Lower leg skin (tissue), 3 donors: ENCODE measurements at regions not wholly inside any gene's neighbourhood (a gene's known extent, or its start where the extent isn't known, plus 50 kb on each side); places are given as distances from the start of the nearest gene placed in this dataset.

Experiments used
- POLR2A ChIP-seq, 2 donors: fragments of 450-650 bp; IDR thresholded peaks; one replicate each; pipeline ENCODE4 v1.6.1; 2016 to 2017; ENCODE audit warnings: antibody characterized with exemption in 2 of 2, mild to moderate bottlenecking in 1 of 2, moderate library complexity in 1 of 2
- TF ChIP-seq, protein P1 (sequence below), 3 donors: fragments of 450-650 bp; IDR thresholded peaks; one replicate each; pipeline ENCODE4 v1.5.1; 2016; ENCODE audit warnings: antibody characterized with exemption in 3 of 3, mild to moderate bottlenecking in 3 of 3, moderate library complexity in 2 of 3

DNA sequence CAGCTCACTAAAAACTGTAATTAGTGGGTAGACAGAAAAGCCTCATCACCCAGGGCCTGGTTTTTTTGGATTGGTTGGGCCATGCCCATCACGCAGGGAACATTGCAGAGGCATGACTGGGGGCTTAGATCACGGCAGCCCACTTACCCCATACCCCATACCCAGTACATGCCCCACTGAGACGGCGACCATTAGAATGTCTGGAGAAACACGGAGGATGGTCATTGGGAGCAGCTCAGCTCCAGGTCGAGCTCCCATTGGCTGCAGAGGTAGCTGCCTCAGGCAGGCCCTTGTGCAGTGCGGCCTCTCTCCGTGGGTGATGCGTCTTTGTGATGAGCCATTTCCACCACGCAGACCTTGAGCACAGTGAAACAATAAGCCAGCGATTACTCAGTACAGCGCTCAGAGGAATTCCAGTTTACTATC, 204.0 kb downstream of the GADD45G start:
- TF ChIP-seq, protein P1, sequence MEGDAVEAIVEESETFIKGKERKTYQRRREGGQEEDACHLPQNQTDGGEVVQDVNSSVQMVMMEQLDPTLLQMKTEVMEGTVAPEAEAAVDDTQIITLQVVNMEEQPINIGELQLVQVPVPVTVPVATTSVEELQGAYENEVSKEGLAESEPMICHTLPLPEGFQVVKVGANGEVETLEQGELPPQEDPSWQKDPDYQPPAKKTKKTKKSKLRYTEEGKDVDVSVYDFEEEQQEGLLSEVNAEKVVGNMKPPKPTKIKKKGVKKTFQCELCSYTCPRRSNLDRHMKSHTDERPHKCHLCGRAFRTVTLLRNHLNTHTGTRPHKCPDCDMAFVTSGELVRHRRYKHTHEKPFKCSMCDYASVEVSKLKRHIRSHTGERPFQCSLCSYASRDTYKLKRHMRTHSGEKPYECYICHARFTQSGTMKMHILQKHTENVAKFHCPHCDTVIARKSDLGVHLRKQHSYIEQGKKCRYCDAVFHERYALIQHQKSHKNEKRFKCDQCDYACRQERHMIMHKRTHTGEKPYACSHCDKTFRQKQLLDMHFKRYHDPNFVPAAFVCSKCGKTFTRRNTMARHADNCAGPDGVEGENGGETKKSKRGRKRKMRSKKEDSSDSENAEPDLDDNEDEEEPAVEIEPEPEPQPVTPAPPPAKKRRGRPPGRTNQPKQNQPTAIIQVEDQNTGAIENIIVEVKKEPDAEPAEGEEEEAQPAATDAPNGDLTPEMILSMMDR (IDR thresholded peaks at IDR 0.05), result no peak
- no peak for TF ChIP-seq POLR2A (IDR thresholded peaks at IDR 0.05)
